ENCODE measurements at regions not wholly inside any gene's neighbourhood (a gene's known extent, or its start where the extent isn't known, plus 50 kb on each side); places are given as distances from the start of the nearest gene placed in this dataset.

DNA sequence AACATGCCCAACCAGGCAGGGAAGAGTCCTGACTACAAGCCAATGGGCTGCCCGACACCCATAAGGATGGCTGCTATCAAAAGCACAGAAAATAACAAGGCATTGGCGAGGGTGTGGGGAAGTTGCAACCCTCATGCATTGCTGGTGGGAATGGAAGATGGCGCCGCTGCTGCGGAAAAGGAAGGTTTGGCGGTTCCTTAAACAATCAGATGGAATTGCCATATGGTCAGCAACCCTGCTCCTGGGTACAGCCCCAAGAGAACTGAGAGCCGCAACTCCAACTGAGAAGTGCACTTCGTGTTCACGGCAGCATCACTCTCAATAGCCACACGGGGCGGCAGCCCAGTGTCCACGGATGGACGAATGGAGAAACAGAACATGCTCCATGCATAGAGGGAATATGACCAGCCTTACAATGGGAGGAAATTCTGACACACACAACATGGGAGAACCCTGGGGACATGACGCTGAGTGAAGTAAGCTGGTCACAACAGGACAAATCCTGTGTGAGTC, 193.3 kb downstream of the RBFOX3 start:
- FAIRE-seq (no peak), DNase-seq (no peak)
- Histone ChIP-seq H3K4me3 (ENCODE audit: low read length in 3 of 3) (no peak overlapping the region), H3K9me3 (ENCODE audit: control insufficient read depth in 2 of 3, insufficient read depth in 1 of 3, low read length in 3 of 3) (no peaks in the 10 kb centered on the region), H3K27me3 (ENCODE audit: control insufficient read depth, insufficient read depth, low read length) (no peaks in the 10 kb centered on the region), H3K36me3 (ENCODE audit: control insufficient read depth in 2 of 3, insufficient read depth in 3 of 3, low read length in 3 of 3) (no peaks in the 10 kb centered on the region), H3K9ac (ENCODE audit: low read length in 3 of 3) (no peak overlapping the region), H3K4me1 (ENCODE audit: control insufficient read depth in 2 of 3, insufficient read depth in 2 of 3, low read depth in 1 of 3, low read length in 3 of 3) (no peaks in the 10 kb centered on the region), H3K27ac (ENCODE audit: low read depth in 2 of 2, low read length in 2 of 2) (no peak overlapping the region)
- TF ChIP-seq, protein P1, sequence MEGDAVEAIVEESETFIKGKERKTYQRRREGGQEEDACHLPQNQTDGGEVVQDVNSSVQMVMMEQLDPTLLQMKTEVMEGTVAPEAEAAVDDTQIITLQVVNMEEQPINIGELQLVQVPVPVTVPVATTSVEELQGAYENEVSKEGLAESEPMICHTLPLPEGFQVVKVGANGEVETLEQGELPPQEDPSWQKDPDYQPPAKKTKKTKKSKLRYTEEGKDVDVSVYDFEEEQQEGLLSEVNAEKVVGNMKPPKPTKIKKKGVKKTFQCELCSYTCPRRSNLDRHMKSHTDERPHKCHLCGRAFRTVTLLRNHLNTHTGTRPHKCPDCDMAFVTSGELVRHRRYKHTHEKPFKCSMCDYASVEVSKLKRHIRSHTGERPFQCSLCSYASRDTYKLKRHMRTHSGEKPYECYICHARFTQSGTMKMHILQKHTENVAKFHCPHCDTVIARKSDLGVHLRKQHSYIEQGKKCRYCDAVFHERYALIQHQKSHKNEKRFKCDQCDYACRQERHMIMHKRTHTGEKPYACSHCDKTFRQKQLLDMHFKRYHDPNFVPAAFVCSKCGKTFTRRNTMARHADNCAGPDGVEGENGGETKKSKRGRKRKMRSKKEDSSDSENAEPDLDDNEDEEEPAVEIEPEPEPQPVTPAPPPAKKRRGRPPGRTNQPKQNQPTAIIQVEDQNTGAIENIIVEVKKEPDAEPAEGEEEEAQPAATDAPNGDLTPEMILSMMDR (IDR thresholded peaks at IDR 0.05; ENCODE audit: borderline replicate concordance, extremely low read depth, insufficient read depth): no peak
- intact Hi-C loops (cut with DNase I): no loop called here

DNA sequence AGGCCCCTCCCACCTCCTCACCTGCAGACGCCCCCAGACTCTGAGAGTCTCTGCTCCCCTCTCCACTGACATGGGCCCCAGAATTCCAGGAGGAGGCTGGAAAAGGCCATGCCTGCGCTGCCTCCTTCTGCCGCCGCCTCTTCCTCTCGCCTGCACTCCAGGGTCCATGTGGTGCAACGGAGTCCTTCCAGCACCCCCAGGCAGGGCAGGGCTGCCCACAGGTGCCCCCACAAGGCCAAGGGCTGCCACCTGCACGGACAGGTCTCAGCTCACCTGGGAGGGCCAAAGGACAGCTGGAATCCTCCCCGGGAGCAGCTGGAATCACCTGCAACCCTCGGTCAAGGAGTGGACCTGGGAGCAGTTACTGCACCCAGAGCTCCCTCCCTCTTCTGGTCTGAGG, 194.9 kb downstream of the RBFOX3 start:
- DNase-seq: no peak
- no peaks in the 10 kb centered on the region for H3K27me3 ChIP-seq (ENCODE audit: control insufficient read depth, insufficient read depth, low read length)

DNA sequence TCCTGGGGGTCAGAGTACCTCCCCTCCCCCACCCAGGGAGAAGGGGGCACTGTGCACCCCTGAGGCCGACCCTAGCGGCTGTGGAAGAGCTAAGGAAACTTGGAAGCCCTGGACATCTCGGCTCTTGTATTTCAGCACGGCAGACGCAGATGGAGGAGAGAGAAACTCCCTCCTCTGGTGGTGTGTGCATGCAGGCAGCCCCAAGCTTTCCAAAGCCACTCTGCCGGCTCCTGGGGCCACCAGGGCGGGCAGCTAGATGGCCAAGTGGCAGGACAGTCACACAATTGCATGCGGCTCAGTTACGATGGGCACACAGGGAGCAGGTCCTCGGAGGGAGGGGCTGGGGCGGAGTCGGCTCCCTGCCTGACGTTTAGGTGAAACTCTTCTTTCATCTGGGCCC, 195.5 kb downstream of the RBFOX3 start:
- no peaks in the 10 kb centered on the region for H3K9me3 ChIP-seq (ENCODE audit: control insufficient read depth in 2 of 3, insufficient read depth in 1 of 3, low read length in 3 of 3)
- FAIRE-seq (no peak), DNase-seq (no peak)
- H3K4me3 ChIP-seq (ENCODE audit: low read length in 3 of 3): no peak overlapping the region
- TF ChIP-seq, protein P1 (IDR thresholded peaks at IDR 0.05; ENCODE audit: borderline replicate concordance, extremely low read depth, insufficient read depth): no peak
- no peak overlapping the region for H3K27ac ChIP-seq (ENCODE audit: low read depth in 2 of 2, low read length in 2 of 2)
- H3K27me3 ChIP-seq (ENCODE audit: control insufficient read depth, insufficient read depth, low read length): no peaks in the 10 kb centered on the region
- H3K4me1 ChIP-seq (ENCODE audit: control insufficient read depth in 2 of 3, insufficient read depth in 2 of 3, low read depth in 1 of 3, low read length in 3 of 3): no peaks in the 10 kb centered on the region
- no peak overlapping the region for H3K9ac ChIP-seq (ENCODE audit: low read length in 3 of 3)
- intact Hi-C loops (cut with DNase I): no loop called here
- H3K36me3 ChIP-seq (ENCODE audit: control insufficient read depth in 2 of 3, insufficient read depth in 3 of 3, low read length in 3 of 3): no peaks in the 10 kb centered on the region

More for the DNA sequence above, 194.9 kb downstream of the RBFOX3 start:
- Histone ChIP-seq H3K9me3 (ENCODE audit: control insufficient read depth in 2 of 3, insufficient read depth in 1 of 3, low read length in 3 of 3) (no peaks in the 10 kb centered on the region), H3K4me3 (ENCODE audit: low read length in 3 of 3) (no peak overlapping the region), H3K9ac (ENCODE audit: low read length in 3 of 3) (no peak overlapping the region), H3K4me1 (ENCODE audit: control insufficient read depth in 2 of 3, insufficient read depth in 2 of 3, low read depth in 1 of 3, low read length in 3 of 3) (no peaks in the 10 kb centered on the region), H3K27ac (ENCODE audit: low read depth in 2 of 2, low read length in 2 of 2) (no peak overlapping the region), H3K36me3 (ENCODE audit: control insufficient read depth in 2 of 3, insufficient read depth in 3 of 3, low read length in 3 of 3) (no peaks in the 10 kb centered on the region)
- intact Hi-C loops (cut with DNase I): no loop called here
- FAIRE-seq: no peak
- TF ChIP-seq, protein P1 (IDR thresholded peaks at IDR 0.05; ENCODE audit: borderline replicate concordance, extremely low read depth, insufficient read depth): no peak

DNA sequence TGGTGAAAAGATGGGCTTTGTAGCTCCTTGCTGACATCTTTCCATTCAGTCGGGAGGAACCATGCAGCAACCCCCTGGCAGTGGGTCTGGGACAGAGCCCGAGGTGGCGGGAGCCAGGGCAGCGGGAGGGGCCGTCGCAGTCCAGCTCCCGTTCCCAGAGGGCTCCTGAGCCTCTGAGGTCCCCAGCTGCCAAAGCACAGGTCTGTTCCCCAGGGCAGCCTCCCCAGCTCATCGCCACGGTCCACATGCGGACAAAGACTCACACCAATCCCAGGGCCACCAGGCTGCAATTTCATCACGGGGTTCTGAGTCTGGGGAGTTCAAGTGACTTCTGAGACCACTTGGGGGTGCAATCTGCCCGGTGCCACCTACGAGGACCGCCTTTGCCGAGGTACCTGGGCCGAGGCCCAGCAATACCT, 196.0 kb downstream of the RBFOX3 start:
- Histone ChIP-seq H3K4me3 (ENCODE audit: low read length in 3 of 3) (no peak overlapping the region), H3K27me3 (ENCODE audit: control insufficient read depth, insufficient read depth, low read length) (no peaks in the 10 kb centered on the region), H3K27ac (ENCODE audit: low read depth in 2 of 2, low read length in 2 of 2) (no peak overlapping the region), H3K36me3 (ENCODE audit: control insufficient read depth in 2 of 3, insufficient read depth in 3 of 3, low read length in 3 of 3) (no peaks in the 10 kb centered on the region), H3K9me3 (ENCODE audit: control insufficient read depth in 2 of 3, insufficient read depth in 1 of 3, low read length in 3 of 3) (no peaks in the 10 kb centered on the region), H3K9ac (ENCODE audit: low read length in 3 of 3) (no peak overlapping the region), H3K4me1 (ENCODE audit: control insufficient read depth in 2 of 3, insufficient read depth in 2 of 3, low read depth in 1 of 3, low read length in 3 of 3) (no peaks in the 10 kb centered on the region)
- TF ChIP-seq, protein P1 (IDR thresholded peaks at IDR 0.05; ENCODE audit: borderline replicate concordance, extremely low read depth, insufficient read depth): no peak
- no peak for FAIRE-seq
- no peak for DNase-seq
- intact Hi-C loops (cut with DNase I): no loop called here

Data from kidney (tissue), 13 donors.